GM06990 (cell line): ENCODE measurements at regions not wholly inside any gene's neighbourhood (a gene's known extent, or its start where the extent isn't known, plus 50 kb on each side); places are given as distances from the start of the nearest gene placed in this dataset.
"Not testable (repeated sequence)": the region's sequence is repeated elsewhere in the genome, so short reads cannot be mapped to it uniquely, and the experiment has no call there.

Experiments used
- DNase-seq: peaks from one replicate; pipeline ENCODE4 v3.0.0-alpha.2; 2011; ENCODE audit not compliant: insufficient read length; ENCODE audit errors: extremely low read depth
- H3K27me3 ChIP-seq: replicated peaks from 2 replicates; pipeline ENCODE4 v1.6.0; 2011; ENCODE audit warnings: low read length; ENCODE audit not compliant: control insufficient read depth, insufficient read depth
- H3K36me3 ChIP-seq: 2 replicates; pipeline ENCODE4 v1.5.1; 2011; ENCODE audit warnings: low read length; ENCODE audit not compliant: control insufficient read depth, insufficient read depth
- H3K4me3 ChIP-seq: replicated peaks from 2 replicates; pipeline ENCODE4 v1.5.1; 2011; ENCODE audit warnings: low read depth, mild to moderate bottlenecking, control low read depth, low read length
- TF ChIP-seq, protein P1 (sequence below): IDR thresholded peaks from 2 replicates; pipeline ENCODE4 v1.5.1; 2011; ENCODE audit warnings: low read length, control low read depth, mild to moderate bottlenecking, inconsistent platforms; ENCODE audit not compliant: insufficient read depth, poor library complexity, severe bottlenecking

DNA sequence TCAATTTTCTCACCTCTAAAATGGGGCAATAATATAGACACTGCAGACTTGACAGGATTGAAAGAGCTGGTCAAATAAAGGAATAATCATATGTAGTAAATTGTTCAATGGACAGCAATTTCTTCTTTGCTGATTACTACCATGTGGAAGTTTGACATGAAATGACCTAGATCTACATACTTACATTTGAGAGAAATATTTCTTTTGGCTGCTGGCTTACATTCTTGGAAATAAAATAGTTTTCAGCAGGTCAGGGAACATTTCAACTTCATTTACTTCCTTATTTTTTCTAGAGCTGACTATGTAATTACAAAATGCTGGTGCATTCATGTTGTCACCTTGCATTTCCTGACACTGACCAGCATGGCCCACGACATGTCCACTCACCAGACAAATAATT is 294.6 kb upstream of the MIR17HG start:
- TF ChIP-seq, protein P1, sequence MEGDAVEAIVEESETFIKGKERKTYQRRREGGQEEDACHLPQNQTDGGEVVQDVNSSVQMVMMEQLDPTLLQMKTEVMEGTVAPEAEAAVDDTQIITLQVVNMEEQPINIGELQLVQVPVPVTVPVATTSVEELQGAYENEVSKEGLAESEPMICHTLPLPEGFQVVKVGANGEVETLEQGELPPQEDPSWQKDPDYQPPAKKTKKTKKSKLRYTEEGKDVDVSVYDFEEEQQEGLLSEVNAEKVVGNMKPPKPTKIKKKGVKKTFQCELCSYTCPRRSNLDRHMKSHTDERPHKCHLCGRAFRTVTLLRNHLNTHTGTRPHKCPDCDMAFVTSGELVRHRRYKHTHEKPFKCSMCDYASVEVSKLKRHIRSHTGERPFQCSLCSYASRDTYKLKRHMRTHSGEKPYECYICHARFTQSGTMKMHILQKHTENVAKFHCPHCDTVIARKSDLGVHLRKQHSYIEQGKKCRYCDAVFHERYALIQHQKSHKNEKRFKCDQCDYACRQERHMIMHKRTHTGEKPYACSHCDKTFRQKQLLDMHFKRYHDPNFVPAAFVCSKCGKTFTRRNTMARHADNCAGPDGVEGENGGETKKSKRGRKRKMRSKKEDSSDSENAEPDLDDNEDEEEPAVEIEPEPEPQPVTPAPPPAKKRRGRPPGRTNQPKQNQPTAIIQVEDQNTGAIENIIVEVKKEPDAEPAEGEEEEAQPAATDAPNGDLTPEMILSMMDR = no peak
- H3K27me3 ChIP-seq = no peaks in the 10 kb centered on the region

DNA sequence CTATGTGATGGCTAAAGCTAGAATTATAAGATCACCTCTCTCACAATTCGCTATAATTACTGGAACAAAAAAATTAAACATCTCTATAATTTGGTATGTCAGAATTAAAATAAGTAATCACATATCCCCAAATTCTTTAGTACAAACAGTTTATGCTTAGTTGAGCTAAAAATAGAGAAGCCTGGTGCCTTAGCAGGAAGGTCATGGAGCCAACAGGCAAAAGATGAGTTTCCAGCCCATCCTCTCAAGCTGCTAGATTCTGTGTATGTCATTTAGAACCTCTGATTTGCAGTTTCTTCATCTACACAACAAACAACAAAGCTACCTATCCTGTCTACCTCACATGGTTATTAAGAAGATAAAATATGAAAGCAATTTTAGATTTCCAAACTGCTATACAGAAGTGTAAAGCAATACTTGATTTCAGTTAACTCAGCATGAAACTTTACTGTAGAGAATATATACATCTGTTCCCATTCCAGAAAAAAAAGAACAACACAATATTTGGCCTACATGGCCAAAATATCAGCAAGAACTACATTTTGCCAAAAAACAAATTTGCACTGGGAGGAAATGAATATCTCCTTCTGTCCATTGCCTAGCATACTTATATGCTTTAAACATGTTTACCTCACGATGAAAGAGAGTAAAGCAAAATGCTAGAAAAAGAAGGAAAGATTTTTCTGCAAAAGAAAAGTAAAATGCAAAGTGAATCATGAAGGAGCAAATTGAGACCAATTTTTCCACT is 294.0 kb upstream of the MIR17HG start:
- Histone ChIP-seq H3K36me3 (no peaks in the 10 kb centered on the region), H3K27me3 (no peaks in the 10 kb centered on the region), H3K4me3 (no peak overlapping the region)
- no peak for DNase-seq
- TF ChIP-seq, protein P1 = no peak

More for the DNA sequence above, 294.6 kb upstream of the MIR17HG start:
- Histone ChIP-seq H3K4me3 (no peak overlapping the region), H3K36me3 (no peaks in the 10 kb centered on the region)
- no peak for DNase-seq

DNA sequence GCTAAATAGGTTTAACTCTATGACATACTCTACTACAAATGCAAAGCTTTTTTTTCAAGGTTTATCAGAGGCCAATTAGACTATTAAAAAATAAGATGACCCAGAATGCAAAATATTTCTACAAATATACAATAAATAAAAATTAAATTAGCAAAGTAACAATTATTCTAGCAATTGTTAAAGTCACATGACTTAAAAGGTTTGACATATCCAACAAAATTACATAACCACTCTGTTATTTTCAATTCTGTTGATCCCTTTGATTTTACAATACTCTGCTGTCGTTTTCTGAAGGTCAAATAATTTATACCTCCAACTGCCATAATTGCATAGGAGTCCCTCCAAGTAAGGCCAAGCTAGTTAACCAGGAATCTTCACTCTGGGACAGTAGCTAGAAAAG is 292.6 kb upstream of the MIR17HG start:
- H3K36me3 ChIP-seq = no peaks in the 10 kb centered on the region
- TF ChIP-seq, protein P1 = no peak
- no peaks in the 10 kb centered on the region for H3K27me3 ChIP-seq
- DNase-seq = no peak
- H3K4me3 ChIP-seq = no peak overlapping the region

DNA sequence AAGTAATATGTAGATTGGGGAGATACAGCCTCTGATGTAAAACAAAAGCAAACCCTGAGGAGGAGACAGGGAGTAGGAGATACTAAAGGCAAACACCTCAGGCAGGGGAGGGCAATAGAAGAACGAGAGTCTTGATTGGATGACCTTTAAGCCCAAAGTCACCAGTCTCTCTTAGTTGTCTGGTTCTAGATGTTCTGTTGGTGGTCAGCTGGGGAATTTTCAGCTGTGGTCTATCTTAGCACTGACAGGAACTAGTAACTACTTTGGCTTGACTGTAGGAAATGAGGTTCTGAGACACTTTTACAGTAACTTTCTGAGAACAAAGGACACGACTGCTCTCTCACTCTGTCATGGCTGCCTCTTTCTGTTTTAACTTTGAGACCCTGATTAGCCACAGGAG is 290.7 kb upstream of the MIR17HG start:
- no peaks in the 10 kb centered on the region for H3K27me3 ChIP-seq
- TF ChIP-seq, protein P1 = no peak
- H3K4me3 ChIP-seq = no peak overlapping the region; the same call in 1 of the 2 replicates
- no peaks in the 10 kb centered on the region for H3K36me3 ChIP-seq
- peak; percentile 57 for DNase-seq

DNA sequence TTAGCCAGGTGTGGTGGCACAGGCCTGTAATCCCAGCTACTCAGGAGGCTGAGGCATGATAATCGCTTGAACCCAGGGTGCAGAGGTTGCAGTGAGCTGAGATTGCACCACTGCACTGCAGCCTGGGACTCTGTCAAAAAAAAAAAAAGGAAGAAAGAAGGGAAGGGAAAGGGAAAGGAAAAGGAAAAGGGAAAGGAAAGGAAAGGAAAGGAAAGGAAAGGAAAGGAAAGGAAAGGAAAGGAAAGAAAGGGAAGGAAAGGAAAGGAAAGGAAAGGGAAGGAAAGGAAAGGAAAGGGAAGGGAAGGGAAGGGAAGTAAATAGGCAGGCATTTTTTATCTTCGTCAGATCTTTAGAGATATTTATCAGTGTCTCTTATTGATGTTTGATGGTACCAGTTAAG is 290.0 kb upstream of the MIR17HG start:
- DNase-seq, H3K4me3 ChIP-seq, H3K36me3 ChIP-seq: not testable (repeated sequence)

DNA sequence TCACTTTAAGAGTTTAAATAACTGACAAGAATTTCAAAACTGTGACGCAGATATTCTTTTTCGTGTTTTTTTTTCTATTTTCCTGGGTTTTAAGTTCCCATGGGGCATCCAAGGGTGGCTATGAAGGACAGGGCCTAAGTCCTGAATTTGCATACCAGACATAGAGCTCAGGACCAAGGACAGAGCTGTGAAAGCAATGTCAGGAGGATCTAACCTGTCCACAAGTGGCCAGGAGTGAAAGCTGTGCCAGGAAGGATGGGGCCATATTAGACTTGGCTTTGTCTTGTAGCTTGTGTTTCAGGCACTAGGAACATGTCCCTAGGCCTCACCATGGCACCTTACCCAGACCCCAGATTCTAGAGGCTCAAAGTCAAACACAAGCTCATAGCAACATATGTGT is 289.4 kb upstream of the MIR17HG start:
- DNase-seq = no peak

More for the DNA sequence above, 290.0 kb upstream of the MIR17HG start:
- not testable (repeated sequence) for H3K27me3 ChIP-seq

More for the DNA sequence above, 289.4 kb upstream of the MIR17HG start:
- Histone ChIP-seq H3K36me3 (no peaks in the 10 kb centered on the region), H3K27me3 (no peaks in the 10 kb centered on the region), H3K4me3 (no peak overlapping the region)
- TF ChIP-seq, protein P1 = no peak
